ENCODE measurements at regions not wholly inside any gene's neighbourhood (a gene's known extent, or its start where the extent isn't known, plus 50 kb on each side); places are given as distances from the start of the nearest gene placed in this dataset.
"Not testable (repeated sequence)": the region's sequence is repeated elsewhere in the genome, so short reads cannot be mapped to it uniquely, and the experiment has no call there.

DNA sequence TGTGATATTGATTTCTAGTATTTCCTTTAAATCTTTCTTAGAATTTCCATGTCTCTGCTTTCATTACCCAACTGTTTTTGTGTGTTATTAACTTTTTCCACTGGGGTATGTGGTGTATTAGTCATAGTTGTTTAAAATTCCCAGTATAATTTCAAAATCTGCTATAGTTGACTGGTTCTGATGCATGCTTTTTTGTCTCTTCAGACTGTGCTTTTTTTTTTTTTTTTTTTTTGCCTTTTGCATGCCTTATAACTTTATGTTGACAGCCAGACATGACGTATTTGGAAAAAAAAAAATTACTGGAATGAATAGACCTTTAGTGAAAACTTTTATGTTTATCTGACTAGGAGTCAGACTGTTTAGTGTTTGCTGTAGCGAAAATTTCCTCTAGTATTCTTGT lies 580.4 kb downstream of the ANKRD50 start:
- no peak for DNase-seq
- TF ChIP-seq GATA1 (IDR thresholded peaks at IDR 0.05; ENCODE audit: low read depth, low read length): no peak
- no peak for TF ChIP-seq POLR2A (IDR thresholded peaks at IDR 0.05; ENCODE audit: low read length)

DNA sequence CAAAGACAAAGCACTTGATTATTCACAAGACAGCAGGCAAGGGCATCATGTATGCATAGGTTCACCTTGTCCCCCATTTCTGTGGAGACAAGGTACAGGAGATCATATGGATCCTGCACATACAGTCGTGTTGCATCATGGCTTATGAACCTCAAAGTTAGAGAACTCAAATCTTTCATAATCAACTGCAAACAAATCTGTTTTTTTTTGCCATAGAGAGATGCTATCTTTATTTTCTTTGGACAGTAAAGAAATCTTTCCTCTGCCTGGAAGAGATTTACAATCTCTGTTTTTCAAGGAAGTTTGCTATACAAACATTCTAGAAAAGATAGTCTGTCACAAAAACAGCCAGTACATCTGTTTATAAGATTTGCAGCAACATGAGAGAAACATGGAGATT lies 578.8 kb downstream of the ANKRD50 start:
- DNase-seq: no peak
- TF ChIP-seq GATA1 (IDR thresholded peaks at IDR 0.05; ENCODE audit: low read depth, low read length) (no peak), POLR2A (IDR thresholded peaks at IDR 0.05; ENCODE audit: low read length) (no peak)

GRCh38 chr4:124135409-124135813 lies 577.1 kb downstream of the ANKRD50 start:
- TF ChIP-seq GATA1 (IDR thresholded peaks at IDR 0.05; ENCODE audit: low read depth, low read length) (no peak), POLR2A (IDR thresholded peaks at IDR 0.05; ENCODE audit: low read length) (no peak)
- DNase-seq: no peak

DNA sequence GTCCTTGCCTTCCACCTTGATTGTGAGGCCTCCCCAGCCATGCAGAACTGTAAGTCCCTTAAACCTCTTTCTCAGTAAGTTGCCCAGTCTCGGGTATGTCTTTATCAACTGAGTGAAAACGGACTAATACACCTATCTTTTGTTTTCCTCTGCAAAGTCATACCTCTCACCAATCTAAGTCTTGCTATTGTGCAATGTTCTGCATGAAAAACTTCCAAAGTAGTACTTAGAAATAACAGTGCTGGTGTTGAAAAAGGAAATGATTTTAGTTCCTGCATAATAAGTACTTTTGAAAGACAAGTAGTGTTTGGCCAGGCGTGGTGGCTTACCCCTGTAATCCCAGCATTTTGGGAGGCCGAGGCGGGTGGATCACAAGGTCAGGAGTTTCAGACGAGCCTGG lies 573.5 kb downstream of the ANKRD50 start:
- TF ChIP-seq GATA1 (IDR thresholded peaks at IDR 0.05; ENCODE audit: low read depth, low read length) (no peak), POLR2A (IDR thresholded peaks at IDR 0.05; ENCODE audit: low read length) (no peak)
- DNase-seq: no peak

GRCh38 chr4:124143632-124144031 lies 568.9 kb downstream of the ANKRD50 start:
- no peak for DNase-seq
- TF ChIP-seq POLR2A (IDR thresholded peaks at IDR 0.05; ENCODE audit: low read length) (no peak), GATA1 (IDR thresholded peaks at IDR 0.05; ENCODE audit: low read depth, low read length) (no peak)

- no peak for DNase-seq
- no peak for TF ChIP-seq POLR2A (IDR thresholded peaks at IDR 0.05; ENCODE audit: low read length)
- no peak for TF ChIP-seq GATA1 (IDR thresholded peaks at IDR 0.05; ENCODE audit: low read depth, low read length)
Observed at GRCh38 chr4:124144238-124144654, 568.3 kb downstream of the ANKRD50 start.

DNA sequence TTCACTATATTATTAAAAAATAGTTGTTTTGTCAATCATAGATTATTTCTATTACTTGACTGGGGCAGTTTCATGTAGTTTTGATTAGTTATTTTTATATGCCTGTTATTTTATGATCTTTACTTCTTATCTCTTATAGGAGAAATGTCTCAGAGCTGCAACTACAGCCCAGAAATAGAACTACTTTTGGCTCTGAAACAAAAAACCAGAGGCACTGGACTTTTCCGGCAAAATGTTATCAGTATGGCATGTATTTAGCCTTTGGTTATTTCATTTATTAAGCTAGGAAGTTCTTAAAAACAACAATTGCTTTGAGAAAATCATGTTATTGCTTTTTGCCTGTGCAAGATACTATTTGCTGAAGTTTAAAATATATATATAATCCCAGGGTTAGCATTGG lies 566.5 kb downstream of the ANKRD50 start:
- no peak for DNase-seq

DNA sequence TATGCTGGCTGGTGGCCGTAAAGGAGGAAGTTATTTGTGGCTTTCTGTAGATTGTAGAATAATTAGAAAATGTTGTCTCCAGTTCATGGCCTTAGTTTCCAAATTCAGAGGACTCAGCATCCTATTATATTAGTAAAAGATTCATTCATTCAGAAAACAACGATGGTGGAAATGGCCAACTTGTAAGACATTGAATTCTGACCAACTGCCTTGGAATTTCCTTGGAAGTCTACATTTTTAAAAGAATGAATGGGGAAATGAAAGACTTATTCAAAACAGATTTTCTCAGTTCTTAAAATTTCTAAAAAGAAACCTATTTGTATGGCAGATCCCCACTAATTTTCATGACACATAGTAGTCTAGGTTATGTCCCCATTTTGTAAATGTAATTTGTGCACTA lies 561.5 kb downstream of the ANKRD50 start:
- TF ChIP-seq POLR2A (IDR thresholded peaks at IDR 0.05; ENCODE audit: low read length): no peak
- no peak for TF ChIP-seq GATA1 (IDR thresholded peaks at IDR 0.05; ENCODE audit: low read depth, low read length)
- DNase-seq: no peak

More for the DNA sequence above, 566.5 kb downstream of the ANKRD50 start:
- TF ChIP-seq POLR2A (IDR thresholded peaks at IDR 0.05; ENCODE audit: low read length): no peak

DNA sequence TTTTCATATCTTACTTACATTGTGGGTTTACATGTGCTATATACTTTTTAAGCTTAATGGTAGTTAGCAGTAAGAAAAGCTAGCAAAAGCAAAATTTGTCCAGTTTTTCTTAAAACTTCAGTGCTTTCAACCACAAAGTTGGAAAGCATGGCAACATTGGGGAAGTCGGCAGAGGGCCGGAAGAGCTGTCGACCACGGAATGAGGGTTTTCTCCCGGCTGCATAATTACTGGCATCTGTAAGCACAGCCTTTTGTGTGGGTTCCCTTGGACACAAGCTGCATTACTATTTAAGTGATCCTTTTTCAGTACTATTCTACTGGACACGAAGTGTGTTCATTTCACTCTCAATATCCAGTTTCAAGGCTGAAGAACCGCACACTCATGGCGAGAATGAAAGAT lies 560.4 kb downstream of the ANKRD50 start:
- TF ChIP-seq POLR2A (IDR thresholded peaks at IDR 0.05; ENCODE audit: low read length): no peak
- TF ChIP-seq GATA1 (IDR thresholded peaks at IDR 0.05; ENCODE audit: low read depth, low read length): no peak
- DNase-seq: no peak

- no peak for DNase-seq
- TF ChIP-seq POLR2A (IDR thresholded peaks at IDR 0.05; ENCODE audit: low read length) (no peak), GATA1 (IDR thresholded peaks at IDR 0.05; ENCODE audit: low read depth, low read length) (no peak)
Observed at GRCh38 chr4:124155239-124155638, 557.3 kb downstream of the ANKRD50 start.

- DNase-seq: no peak
- TF ChIP-seq POLR2A (IDR thresholded peaks at IDR 0.05; ENCODE audit: low read length) (no peak), GATA1 (IDR thresholded peaks at IDR 0.05; ENCODE audit: low read depth, low read length) (no peak)
Observed at GRCh38 chr4:124157396-124158083, 555.0 kb downstream of the ANKRD50 start.

DNA sequence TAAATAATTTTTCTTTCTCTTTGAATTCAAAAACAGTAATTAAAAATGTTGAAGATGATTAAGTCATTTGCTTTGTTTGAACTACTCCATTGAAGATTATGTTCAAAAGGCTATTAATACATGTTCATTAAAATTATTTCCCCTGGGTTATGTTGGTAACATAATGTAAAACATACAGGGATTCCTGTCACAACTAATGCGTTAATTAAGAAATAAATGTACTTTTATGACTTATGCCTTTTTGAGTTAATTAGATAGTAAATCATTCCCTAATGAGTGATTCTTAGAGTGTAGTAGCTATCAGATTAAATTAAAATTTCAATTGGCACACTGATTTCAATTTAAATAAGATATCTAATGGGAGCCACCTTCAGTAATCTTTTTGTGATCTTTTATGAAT lies 549.1 kb downstream of the ANKRD50 start:
- no peak for DNase-seq
- TF ChIP-seq GATA1 (IDR thresholded peaks at IDR 0.05; ENCODE audit: low read depth, low read length): no peak
- TF ChIP-seq POLR2A (IDR thresholded peaks at IDR 0.05; ENCODE audit: low read length): no peak

GRCh38 chr4:124167602-124168001 lies 544.9 kb downstream of the ANKRD50 start:
- TF ChIP-seq GATA1 (IDR thresholded peaks at IDR 0.05; ENCODE audit: low read depth, low read length) (no peak), POLR2A (IDR thresholded peaks at IDR 0.05; ENCODE audit: low read length) (no peak)
- DNase-seq: no peak

- DNase-seq: not testable (repeated sequence)
Observed at GRCh38 chr4:124169524-124169923, 543.0 kb downstream of the ANKRD50 start.

DNA sequence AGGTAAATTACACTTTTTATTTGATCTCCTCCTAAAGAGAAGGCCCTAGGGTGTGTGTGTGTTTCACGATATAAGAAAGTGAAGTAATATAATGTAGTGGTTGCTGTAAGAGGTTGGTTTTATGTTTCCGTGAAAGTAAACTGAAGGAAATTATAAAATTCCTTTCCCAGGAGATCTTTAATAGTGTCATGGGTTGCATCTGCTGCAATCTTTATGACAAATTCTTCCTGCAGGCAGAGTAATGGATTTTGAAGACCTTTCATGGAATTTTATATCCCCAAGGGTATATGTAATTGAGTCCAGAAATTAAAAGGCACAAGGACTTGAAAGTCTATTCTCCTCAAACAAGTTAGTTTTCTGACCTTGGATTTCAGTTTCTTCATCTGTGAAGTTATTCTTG lies 538.6 kb downstream of the ANKRD50 start:
- TF ChIP-seq POLR2A (IDR thresholded peaks at IDR 0.05; ENCODE audit: low read length) (no peak), GATA1 (IDR thresholded peaks at IDR 0.05; ENCODE audit: low read depth, low read length) (no peak)
- DNase-seq: no peak

Measured in erythroblast (primary cell).